ENCODE measurements at regions not wholly inside any gene's neighbourhood (a gene's known extent, or its start where the extent isn't known, plus 50 kb on each side); places are given as distances from the start of the nearest gene placed in this dataset.
A peak's percentile ranks its signal among the peaks of the same experiment; 100 is the strongest.
"Not testable (repeated sequence)": the region's sequence is repeated elsewhere in the genome, so short reads cannot be mapped to it uniquely, and the experiment has no call there.

DNA sequence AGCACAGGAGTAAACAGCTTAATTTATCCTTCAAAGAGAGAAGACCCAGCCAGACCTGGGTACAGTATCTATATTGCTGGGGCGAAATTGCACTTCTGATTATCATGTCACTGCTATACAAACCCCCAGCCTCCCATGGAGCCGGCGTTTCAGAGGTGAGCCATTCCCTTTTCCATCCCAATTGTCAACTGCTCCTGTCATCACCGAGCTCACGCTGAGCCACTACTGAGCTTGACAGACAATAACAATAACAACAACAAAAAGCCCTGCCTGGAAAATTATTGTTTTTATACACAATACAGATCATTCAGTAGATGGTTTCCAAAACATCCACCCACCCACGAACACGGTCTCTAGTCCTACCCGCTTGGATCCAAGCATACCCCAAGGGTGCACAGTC, 129.0 kb upstream of the JARID2 start:
- no peak for DNase-seq (ENCODE audit: low spot score)

DNA sequence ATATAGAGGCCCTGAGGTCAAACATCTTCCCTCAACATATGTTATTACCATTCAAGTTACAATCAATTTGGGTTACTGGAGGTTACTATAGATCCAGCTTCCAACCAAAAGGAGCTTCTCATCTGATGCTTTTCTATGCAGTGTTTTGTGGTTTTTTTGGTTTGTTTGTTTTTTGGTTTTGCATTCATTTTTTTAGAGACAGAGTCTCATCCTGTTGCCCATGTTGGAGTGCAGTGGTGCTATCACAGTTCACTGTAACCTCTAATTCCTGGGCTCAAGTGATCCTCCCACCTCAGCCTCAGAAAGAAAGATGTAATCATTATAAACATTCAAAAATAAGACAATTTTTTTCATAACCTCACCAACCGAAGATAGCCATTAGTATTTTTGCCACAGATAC, 124.4 kb upstream of the JARID2 start:
- no peak for DNase-seq (ENCODE audit: low spot score)

DNA sequence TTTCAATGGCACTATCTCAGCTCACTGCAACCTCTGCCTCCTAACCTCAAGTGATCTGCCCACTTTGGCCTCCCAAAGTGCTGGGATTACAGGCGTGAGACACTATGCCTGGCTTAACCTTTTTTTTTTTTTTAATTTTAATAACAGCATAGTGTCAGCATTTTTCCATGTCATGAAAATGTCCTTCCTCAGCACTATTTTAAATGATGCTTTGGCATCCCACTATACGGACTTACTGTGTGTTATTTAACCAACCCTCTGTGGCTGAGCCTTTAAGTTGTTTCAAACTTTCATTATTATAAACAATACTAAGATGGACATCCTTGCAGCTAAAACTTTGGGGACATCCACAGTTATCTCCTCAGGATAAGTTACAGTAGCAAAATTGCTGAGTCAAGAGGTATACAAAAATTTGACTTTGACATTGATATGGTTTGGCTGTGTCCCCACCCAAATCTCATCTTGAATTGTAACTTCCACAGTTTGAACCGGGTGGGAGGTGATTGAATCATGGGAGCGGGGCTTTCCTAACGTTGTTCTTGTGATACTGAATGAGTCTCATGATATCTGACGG, 123.8 kb upstream of the JARID2 start:
- DNase-seq (ENCODE audit: low spot score), result no peak

DNA sequence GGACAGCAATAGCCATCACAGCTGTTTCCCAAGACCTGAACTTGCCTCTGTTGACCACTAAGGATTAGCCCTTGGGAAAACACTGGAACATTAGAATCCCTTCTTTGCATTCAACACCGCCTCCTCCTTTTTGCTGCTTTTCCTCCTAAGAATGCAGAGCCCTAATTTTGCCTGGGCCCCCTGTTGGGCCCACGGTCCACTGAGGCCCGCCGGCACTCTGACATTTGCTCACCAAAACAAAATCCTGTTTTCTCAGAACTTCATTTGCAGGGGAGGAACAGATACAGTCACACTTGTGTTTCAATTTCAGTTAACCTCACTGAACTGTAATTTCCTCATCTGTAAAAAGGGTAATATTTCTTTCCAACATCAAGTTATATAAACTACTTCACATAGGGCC, 116.0 kb upstream of the JARID2 start:
- no peak for DNase-seq (ENCODE audit: low spot score)

DNA sequence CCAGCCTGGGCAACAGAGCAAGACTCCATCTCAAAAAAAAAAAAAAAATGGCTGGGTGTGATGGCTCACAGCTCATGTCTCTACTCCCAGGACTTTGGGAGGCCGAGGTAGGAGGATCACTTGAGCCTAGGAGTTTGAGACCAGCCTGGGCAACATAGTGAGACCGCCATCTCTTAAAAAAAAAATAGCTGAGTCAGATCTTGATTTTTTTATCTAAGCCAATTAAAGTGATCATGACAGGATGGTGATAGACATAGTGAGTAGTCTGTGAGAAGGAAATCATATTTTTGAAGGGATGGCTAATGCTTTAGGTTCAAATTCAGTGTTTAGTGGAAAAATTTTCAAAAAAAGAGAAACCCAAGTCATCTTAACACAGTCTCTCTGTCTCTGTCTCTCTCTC, 114.6 kb upstream of the JARID2 start:
- DNase-seq (ENCODE audit: low spot score), result no peak

DNA sequence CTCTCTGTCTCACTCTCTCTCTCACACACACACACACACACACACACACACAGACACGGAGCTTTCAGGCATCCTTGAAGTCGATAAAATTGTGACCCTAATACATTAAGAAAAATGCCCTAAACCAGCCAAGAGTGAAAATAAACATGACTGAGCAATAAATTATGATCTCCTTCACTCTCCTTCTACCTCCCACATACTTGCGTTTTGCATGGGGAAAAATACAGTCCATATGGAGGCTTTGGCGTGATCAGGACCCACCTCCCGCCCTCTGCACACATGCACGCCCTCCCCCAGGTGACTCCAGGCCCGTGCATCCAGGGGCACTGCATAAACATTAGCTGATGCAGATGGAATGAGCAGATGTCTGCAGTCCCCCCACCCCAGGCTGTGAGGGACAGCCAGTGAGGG, 114.2 kb upstream of the JARID2 start:
- DNase-seq (ENCODE audit: low spot score), result no peak

DNA sequence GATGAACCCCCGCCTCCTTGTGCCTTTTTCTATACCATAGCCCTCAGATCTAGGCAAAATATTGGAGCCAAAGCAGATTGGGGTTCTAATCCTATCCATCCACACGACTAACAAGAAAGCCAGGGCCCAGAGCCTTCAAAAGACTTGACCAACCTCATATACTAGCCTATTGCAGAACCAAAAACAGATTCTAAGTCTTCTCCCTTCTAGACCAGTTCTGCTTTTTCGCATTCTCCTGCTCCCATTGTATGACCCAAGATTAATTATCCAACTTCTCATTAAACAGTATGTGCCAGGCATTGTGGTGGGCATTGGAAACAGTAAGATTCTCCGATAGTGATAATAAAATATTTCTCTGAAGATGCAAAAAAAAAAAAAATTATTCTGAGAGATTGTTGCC, 113.7 kb upstream of the JARID2 start:
- no peak for DNase-seq (ENCODE audit: low spot score)

DNA sequence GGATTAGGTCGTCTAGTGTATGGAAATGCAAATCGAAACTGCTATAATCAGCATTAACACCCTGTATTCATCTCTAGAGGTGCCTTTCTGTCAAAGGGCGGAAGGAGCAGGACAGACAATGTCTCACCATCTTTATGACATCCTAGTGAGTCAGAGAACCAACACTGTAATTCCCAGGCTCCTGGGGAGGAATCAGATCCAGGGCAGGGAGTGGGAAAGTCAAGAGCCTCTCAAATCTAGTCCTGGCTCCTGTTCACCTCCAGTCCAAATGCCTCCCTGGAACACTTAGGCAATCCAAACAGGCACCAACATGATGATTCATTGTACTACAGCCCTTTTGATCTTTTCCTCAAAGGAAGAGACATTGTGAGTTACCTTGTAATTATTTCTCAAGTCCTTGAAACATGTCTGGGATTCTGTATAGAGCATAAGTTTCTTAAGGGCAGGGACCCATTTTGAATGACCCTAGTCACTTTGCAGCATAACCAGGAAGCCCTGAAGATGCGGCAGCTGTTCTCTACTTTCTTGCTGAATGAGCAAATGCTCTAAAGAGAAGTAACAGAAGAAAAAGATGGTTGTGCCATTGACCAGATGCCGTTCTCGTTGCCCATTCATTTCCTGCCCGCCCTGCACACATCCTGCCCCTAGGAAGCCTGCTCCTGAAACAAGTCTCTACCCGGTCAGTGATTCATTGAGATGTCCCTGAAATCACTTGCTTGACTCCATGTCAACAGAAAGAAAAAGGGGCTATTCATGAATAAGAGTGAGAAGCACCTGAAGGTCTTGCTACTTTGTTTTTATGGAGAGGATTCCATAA, 112.8 kb upstream of the JARID2 start:
- DNase-seq (ENCODE audit: low spot score), result peak; percentile 97

DNA sequence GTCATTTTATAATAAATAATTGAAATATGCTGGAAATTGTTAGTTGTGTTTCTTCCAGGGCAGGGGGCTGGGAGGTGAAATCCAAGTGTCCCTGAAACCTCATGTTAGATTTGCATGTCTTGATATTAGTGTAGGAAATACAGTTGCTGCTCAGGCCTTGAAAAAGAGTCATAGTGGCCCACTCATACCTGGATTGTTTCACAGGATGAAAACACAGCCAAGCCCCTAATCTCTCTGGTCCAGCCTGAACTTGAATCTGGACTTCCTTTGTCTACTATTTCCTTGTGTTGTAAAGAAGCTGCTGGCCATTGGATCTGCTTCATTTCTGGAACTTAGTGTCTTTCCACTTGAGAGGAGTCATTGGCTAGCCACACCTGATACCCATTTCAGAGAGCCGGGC, 108.8 kb upstream of the JARID2 start:
- DNase-seq (ENCODE audit: low spot score), result no peak

DNA sequence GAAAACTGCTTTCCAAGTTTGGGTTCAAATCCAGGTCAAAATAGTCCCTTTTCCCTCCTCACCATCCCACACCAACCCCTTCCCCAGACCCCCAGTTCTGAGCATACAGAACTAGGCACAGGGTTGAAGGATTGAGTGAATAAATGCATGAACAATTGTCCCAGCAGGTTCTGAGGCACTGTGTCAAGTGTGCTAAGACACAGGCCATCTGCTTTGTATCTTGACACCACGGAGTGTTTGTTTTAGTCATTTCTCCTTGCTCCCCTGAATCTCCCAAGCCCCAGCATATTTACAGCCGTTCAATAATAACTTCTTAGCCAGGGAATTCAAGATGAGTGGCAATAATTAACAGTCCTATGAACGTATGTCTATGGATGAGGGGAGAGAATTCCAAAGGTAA, 102.8 kb upstream of the JARID2 start:
- no peak for DNase-seq (ENCODE audit: low spot score)

DNA sequence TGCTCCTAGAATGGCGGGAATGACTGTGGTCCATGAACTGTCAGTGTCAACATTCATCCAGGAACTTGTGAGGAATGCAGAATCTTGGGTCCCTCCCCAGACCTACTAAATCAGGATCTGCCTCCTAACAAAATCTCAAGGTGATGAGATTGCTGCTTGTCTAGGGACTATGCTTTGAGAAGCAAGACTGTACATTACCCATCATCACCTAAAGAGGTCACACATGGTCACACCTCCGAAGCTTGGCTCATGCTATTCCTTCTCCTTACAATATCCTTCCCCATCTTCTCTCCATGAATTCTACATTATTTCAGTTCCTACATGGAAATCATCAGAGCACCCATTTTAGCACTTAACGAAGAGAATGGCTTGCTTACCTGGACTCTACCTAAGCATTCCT, 102.3 kb upstream of the JARID2 start:
- DNase-seq (ENCODE audit: low spot score), result no peak

DNA sequence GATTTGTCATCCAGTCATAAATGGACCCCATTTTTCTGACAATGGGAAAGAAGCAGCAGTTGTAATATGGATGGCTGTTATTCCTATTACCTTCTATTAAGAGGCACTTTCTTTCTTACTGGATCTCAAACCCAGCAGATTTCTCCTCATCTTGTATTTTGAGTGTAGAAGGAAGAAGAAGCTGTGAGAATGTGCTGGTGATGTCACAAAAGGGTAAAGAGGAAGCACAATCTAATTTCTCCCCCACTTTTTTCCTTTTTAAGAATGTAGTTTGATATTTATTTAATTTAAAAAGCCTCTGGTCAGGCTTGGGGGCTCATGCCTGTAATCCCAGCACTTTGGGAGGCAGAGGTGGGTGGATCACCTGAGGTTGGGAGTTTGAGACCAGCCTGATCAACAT, 100.0 kb upstream of the JARID2 start:
- no peak for DNase-seq (ENCODE audit: low spot score)

DNA sequence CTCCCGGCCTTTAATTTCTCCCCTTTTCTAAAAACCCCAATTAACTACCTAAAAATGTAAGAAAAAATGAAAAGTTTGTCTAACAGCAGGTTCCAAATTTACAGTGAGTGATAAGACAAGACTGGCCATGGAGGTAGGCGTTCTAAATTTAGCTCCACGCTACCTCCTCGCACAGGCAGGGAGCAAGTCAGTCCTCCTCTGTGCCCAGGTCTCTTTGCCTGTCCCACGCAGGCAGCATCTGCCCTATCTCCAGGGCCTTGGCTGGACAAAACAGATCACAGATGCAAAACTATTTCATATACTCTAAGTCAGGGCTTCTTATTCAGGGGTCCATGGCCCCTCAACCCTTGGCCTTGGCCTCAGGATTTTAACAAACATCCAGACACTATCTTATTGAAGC, 98.0 kb upstream of the JARID2 start:
- no peak for DNase-seq (ENCODE audit: low spot score)

DNA sequence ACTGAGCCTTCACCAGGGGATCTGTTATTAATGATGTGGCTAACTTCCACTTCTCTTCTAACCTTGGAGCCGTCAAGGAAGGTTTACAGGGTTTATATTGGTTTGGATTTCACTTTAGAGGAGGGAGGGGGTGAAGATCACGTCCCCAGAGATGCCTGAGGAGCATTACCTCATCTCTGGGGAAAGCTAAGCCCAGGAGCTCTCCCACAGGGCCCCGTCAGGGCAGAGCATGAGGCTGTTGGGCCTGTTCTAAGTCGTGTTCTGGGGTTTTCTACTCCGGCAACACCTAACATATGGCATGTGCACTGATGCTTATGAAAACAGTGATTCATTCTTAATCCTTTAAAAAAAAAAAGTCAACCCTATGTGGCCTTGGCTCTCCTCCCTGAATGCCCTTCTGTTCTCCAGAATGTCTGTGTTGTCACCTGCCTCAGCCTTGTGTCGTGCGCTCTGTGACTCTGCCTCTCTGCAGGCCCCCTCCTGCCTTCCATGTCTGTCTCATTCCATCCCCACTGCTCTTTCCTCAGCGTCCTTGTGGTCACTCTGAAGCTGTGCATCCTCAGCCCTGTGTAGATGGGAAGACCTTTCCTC, 97.4 kb upstream of the JARID2 start:
- DNase-seq (ENCODE audit: low spot score), result peak; percentile 44

DNA sequence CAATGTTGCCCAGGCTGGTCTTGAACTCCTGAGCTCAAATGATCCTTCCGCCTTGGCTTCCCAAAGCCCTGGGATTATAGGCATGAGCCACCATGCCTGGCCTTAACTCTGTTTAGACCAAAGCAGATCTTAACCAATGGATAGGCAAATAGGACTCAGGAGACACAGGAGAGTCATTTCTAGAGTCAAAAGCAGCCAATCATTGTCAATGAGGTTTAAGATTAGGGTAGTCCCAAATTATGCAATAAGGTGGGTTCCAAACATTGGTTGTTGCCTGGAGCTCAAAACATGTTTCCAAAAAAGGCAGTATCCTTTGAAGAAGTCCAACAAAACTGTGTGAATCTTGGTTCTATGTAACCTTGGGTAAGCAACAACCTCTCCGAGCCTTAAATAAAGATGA, 95.7 kb upstream of the JARID2 start:
- no peak for DNase-seq (ENCODE audit: low spot score)

DNA sequence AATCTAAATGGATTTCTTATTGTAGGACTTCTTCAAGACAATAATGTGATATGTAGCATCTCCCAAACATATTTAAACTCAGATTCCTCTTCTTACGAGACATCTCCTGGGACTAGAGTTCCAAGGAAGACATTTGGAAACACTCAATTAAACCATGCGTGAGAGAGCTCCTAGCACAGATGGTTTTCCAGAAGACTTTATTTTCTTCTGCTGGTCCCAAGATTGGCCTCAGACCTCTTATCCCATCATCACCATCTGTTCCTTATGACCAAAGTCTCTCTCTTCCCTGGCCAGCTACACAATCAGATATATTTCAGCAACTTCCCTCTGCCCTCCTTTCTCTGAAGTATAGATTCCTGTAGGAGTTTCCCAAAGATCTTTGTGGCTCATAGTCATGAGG, 93.2 kb upstream of the JARID2 start:
- DNase-seq (ENCODE audit: low spot score), result no peak

DNA sequence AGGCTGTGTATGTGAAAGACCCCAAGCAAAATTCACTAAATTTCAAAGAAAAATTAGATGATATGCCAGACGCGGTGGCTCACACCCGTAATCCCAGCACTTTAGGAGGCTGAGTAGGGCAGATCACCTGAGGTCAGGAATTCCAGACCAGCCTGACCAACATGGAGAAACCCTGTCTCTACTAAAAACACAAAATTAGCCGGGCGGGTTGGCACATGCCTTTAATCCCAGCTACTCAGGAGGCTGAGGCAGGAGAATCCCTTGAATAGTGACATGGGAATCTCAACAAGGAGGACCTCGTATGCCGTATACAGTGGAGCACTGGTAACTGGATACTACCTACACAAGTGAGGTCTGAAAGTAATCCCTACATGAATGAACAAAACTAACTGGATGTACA, 92.7 kb upstream of the JARID2 start:
- no peak for DNase-seq (ENCODE audit: low spot score)

DNA sequence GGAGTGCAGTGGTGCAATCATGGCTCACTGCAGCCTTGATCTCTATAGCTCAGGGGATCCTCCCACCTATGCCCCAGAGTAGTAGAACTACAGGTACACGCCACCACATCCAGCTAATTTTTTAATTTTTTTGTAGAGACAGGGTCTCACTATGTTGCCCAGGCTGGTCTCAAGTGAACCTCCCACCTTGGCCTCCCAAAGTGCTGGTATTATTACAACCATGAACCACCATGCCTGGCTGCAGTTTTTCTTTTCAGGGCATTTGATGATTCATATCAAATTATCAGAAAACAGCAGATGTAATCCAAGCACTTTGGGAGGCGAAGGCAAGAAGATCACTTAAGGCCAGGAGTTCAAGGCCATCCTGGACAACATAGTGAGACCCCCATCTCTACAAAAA, 88.4 kb upstream of the JARID2 start:
- DNase-seq (ENCODE audit: low spot score), result no peak

DNA sequence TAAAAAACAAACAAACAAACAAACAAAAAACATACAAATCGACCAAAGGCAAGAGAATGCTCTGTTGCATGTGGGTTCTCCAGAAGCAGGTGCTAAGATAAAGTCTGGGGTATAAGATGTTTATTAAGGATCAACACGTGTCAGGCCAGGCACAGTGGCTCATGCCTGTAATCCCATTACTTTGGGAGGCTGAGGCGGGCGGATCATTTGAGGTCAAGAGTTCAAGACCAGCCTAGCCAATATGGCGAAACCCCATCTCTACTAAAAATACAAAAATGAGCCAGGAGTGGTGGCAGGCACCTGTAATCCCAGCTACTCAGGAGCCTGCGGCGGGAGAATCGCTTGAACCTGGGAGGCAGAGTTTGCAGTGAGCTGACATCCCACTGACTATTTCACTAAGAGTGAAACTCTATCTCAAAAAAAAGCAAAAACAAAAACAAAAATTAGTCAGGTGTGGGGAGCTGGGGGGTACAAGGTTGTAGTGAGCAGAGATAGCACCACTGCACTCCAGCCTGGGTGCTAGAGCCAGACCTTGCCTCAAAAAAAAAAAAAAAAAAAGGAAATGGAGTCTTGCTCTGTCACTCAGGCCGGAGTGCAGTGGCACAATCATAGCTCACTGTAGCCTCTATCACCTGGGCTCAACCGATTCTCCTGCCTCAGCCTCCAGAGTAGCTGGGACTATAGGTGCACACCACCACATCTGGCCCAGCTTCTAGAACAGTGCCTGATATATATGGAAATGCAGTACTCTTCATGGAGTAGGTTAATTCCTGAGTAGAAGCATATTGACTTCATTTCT, 86.8 kb upstream of the JARID2 start:
- DNase-seq (ENCODE audit: low spot score), result no peak

DNA sequence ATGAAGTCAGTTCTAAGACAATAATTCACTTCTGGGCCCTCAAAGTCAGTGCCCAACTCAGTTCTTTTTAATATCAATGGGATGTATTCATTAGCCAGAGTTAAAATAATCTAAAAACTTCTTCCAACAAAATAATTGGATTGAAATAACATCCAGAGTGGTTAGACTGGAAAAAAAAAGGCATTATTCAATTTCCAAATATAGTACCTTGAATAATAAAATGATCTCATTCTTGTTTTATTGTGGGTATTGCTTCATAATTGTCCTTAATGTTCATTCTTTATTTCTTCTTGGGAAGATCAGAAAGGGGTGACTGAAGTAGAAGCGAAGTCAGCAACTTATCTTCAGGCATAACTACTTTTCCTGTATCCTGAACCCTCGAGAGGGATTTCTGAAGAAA, 85.1 kb upstream of the JARID2 start:
- DNase-seq (ENCODE audit: low spot score), result no peak

DNA sequence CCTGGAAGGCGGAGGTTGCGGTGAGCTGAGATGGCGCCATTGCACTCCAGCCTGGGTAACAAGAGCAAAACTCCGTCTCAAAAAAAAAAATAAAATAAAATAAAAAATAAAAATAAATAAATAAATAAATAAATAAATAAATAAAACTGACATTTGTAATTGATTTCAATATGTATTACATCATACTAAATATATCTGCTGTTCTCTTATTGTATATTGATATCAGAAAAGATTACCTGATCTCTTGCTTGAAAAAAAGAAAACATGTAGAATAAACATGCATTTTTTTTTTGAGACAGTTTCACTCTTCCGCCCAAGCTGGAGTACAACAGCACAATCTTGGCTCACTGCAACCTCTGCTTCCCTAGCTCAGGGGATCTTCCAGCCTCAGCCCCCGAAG, 81.0 kb upstream of the JARID2 start:
- not testable (repeated sequence) for DNase-seq (ENCODE audit: low spot score)

DNA sequence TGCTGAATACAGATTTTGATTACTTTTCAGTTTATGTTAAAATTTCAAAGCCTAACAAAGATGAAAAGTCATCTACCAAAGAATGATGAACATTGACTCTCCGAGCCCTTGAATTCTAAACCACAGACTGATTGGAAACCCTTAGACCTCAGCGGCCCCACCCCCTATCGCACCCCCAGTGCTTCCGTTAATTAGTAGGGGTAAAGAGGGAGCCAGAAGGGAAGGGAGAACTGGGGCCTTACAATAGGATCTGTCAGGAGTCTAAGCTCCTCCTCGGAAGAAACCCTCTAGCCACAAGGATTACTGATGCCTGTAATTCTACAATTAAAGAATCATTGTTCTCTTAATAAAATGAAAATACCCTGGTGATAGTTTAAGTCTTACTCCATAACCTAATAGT, 79.7 kb upstream of the JARID2 start:
- DNase-seq (ENCODE audit: low spot score), result no peak

DNA sequence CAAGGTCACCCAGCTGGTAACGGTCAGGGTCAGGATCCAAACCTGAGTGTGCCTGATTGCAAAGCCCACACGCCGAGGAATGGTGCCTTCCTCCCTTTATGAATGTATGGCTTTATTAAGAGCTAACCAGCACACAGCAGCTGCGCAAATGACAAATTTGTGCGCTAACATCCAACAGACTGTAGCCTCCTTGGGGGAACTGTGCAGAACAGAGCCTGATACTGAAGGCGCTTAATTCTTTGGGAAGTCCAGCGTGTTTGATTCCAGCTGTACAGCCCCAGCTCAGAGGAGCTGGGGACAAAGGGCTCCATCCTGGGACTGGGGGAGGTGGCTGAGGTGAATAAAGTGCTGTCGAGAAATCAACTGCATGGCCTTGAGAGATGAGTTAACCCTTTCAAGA, 75.7 kb upstream of the JARID2 start:
- DNase-seq (ENCODE audit: low spot score), result no peak
